MV-4-11 (cell line): ENCODE measurements at regions not wholly inside any gene's neighbourhood (a gene's known extent, or its start where the extent isn't known, plus 50 kb on each side); places are given as distances from the start of the nearest gene placed in this dataset.

Experiments used
- DNase-seq: peaks from one replicate; lab custom pipeline; 2025; lab: John Stamatoyannopoulos, UW

GRCh38 chr4:13938299-13938698 is 310.8 kb upstream of the BOD1L1 start:
- no peak for DNase-seq

GRCh38 chr4:13940921-13941320 is 313.4 kb upstream of the BOD1L1 start:
- DNase-seq, result no peak

GRCh38 chr4:13942977-13943376 is 315.5 kb upstream of the BOD1L1 start:
- DNase-seq, result no peak

- DNase-seq, result no peak
Observed at GRCh38 chr4:13944095-13944511, 316.6 kb upstream of the BOD1L1 start.

GRCh38 chr4:13947921-13948320 is 320.4 kb upstream of the BOD1L1 start:
- no peak for DNase-seq

- DNase-seq, result no peak
Observed at GRCh38 chr4:13950491-13950890, 323.0 kb upstream of the BOD1L1 start.

GRCh38 chr4:13953083-13953482 is 325.6 kb upstream of the BOD1L1 start:
- no peak for DNase-seq

GRCh38 chr4:13955551-13955950 is 328.0 kb upstream of the BOD1L1 start:
- DNase-seq, result no peak

- DNase-seq, result no peak
Observed at GRCh38 chr4:13956947-13957346, 329.4 kb upstream of the BOD1L1 start.

GRCh38 chr4:13957871-13958270 is 330.3 kb upstream of the BOD1L1 start:
- DNase-seq, result no peak

- no peak for DNase-seq
Observed at GRCh38 chr4:13963601-13964000, 336.1 kb upstream of the BOD1L1 start.

- peak; percentile 21 for DNase-seq
Observed at GRCh38 chr4:13966231-13967195, 339.0 kb upstream of the BOD1L1 start.

- DNase-seq, result no peak
Observed at GRCh38 chr4:13968723-13969122, 341.2 kb upstream of the BOD1L1 start.

- DNase-seq, result no peak
Observed at GRCh38 chr4:13970349-13970748, 342.8 kb upstream of the BOD1L1 start.

- DNase-seq, result no peak
Observed at GRCh38 chr4:13977746-13978145, 350.2 kb upstream of the BOD1L1 start.

- DNase-seq, result peak; percentile 91
Observed at GRCh38 chr4:13980317-13981310, 353.1 kb upstream of the BOD1L1 start.

- DNase-seq, result no peak
Observed at GRCh38 chr4:13981499-13981898, 354.0 kb upstream of the BOD1L1 start.

- DNase-seq, result peak; percentile 10
Observed at GRCh38 chr4:13982010-13982409, 354.5 kb upstream of the BOD1L1 start.

- no peak for DNase-seq
Observed at GRCh38 chr4:13983189-13983790, 355.8 kb upstream of the BOD1L1 start.

GRCh38 chr4:13984991-13985800 is 357.7 kb upstream of the BOD1L1 start:
- peak; percentile 83 for DNase-seq

GRCh38 chr4:13985837-13986236 is 358.3 kb upstream of the BOD1L1 start:
- no peak for DNase-seq
